ENCODE measurements at regions not wholly inside any gene's neighbourhood (a gene's known extent, or its start where the extent isn't known, plus 50 kb on each side); places are given as distances from the start of the nearest gene placed in this dataset.
"Not testable (repeated sequence)": the region's sequence is repeated elsewhere in the genome, so short reads cannot be mapped to it uniquely, and the experiment has no call there.

DNA sequence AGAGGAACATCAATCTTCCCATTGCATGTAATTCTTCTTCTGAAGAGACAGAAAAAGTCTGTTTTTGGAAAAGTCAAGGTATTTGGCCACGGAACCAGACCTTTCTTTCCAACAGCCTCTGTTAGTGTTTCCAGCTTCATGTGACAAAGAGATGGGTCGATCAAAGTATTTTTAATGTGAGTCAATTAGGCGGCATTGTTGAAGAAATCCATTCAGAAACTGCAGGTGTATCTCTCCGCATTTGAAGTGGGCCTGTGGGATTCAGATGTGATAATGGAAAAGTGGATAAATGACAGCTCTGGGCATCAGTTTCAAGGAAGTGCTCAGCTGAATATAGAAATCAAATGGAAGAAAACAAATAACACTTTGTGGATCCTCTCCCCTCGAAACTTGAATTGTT, 143.1 kb upstream of the CHL1 start:
- TF ChIP-seq, protein P1, sequence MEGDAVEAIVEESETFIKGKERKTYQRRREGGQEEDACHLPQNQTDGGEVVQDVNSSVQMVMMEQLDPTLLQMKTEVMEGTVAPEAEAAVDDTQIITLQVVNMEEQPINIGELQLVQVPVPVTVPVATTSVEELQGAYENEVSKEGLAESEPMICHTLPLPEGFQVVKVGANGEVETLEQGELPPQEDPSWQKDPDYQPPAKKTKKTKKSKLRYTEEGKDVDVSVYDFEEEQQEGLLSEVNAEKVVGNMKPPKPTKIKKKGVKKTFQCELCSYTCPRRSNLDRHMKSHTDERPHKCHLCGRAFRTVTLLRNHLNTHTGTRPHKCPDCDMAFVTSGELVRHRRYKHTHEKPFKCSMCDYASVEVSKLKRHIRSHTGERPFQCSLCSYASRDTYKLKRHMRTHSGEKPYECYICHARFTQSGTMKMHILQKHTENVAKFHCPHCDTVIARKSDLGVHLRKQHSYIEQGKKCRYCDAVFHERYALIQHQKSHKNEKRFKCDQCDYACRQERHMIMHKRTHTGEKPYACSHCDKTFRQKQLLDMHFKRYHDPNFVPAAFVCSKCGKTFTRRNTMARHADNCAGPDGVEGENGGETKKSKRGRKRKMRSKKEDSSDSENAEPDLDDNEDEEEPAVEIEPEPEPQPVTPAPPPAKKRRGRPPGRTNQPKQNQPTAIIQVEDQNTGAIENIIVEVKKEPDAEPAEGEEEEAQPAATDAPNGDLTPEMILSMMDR (IDR thresholded peaks at IDR 0.05; ENCODE audit: borderline replicate concordance, extremely low read depth, low read length, poor library complexity, severe bottlenecking) = not testable (repeated sequence)
- TF ChIP-seq EZH2 (IDR thresholded peaks at IDR 0.05; ENCODE audit: borderline replicate concordance, low read depth, low read length, severe bottlenecking) = not testable (repeated sequence)

All from DND-41 (cell line).